Stimulated activated CD4-positive, alpha-beta T cell treated with anti-CD3 and anti-CD28 coated beads, Interleukin-1b, Interleukin-23, amount 100 ng/mL, for 1 hour (primary cell): ENCODE measurements at regions not wholly inside any gene's neighbourhood (a gene's known extent, or its start where the extent isn't known, plus 50 kb on each side); places are given as distances from the start of the nearest gene placed in this dataset.

ENCODE experiments used
- DNase-seq, 2 donors: peaks; one replicate each; pipeline ENCODE4 v3.0.0-alpha.2; 2020; ENCODE audit warnings: low read depth in 2 of 2

GRCh38 chr13:105220881-105221280, 1314.6 kb downstream of the EFNB2 start:
- DNase-seq: no peak

- no peak for DNase-seq
Observed at GRCh38 chr13:105220063-105220462, 1315.4 kb downstream of the EFNB2 start.

DNA sequence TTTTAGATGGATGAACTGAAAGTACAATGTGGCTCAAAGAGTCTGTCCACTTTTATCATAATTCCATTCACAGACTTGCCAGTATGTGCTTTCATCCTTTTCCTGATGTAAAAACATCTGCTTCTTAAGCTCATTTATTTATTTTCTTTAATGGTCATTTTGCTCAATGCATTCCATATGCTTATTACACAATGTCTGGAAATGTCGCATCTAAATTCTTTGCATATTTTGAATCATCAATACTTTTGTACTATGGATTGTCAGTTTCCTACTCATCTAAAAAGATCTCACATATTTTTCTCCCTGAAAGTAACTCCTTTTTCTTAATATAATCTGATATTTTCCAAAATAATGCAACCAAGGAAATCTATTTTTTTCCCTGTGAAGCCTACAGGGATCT, 1315.8 kb downstream of the EFNB2 start:
- no peak for DNase-seq

DNA sequence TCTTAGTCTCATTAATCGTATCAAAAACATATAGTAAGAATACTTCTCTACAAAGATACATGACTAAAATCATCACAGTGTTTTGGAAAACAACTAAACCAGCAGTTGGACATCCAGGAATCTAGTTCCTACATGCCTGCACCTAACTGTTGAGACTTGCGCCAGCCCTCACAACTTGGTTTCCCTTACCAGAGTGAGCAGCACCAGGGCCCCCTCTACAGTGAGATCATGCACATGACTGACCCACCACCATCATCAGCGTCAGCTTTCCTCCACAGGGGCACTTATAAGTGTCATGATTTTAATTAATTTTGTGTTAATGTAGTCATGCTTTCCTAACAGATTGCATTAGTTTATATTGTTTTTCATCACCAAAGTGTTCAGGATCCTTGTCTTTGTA, 1322.0 kb downstream of the EFNB2 start:
- no peak for DNase-seq

DNA sequence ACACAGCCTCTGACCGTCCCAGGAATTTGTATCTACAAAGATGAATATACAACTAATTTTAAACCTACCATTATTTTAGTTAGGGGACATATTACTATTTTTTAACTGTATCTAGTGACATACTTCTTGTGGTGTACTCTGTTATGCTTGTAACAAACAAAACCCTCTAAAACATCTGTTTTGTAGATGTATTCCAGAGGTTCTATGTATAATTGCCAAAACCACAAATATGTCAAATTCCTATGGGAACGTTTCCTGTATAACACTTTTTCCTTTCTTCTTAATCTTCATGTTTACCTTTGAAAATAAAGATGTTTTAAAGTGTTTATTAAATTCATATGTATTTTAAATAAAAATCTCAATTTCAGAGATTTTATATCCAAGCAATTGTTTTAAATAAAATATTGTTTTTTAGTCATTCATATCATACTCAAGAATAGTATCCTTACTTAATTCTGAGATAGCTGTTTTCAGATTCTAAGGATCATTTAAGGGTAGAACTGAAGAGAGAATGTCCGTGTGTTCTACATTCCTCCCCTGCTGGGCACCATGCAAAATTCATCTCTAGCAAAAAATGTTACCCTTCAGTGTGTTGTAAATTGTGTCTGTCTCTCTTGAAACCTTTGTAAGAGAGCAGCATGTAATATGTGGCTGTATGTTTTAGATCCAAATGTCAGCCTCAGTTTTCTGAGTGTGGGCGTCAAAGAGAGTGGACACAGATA, 1327.7 kb downstream of the EFNB2 start:
- DNase-seq: no peak

- no peak for DNase-seq
Observed at GRCh38 chr13:105202354-105202753, 1333.1 kb downstream of the EFNB2 start.

- no peak for DNase-seq
Observed at GRCh38 chr13:105201351-105201750, 1334.1 kb downstream of the EFNB2 start.

DNA sequence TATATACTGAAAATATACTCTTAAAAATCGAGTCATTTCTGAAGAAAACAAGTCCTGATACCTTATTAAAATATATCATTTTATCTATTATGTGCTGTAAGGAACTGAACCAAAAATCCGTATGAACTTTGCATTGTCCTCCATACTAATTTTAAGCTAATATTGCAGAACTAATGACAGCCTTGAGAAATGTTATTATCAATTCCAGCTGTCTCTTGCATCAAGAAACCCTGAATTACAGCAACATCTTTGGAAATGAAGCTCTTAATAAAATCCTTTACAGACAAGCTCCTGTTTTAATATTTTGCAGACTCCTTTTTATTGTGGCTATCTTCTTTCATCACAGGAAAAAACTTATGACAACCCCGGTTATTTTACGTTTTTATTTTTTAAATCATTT, 1335.3 kb downstream of the EFNB2 start:
- no peak for DNase-seq

DNA sequence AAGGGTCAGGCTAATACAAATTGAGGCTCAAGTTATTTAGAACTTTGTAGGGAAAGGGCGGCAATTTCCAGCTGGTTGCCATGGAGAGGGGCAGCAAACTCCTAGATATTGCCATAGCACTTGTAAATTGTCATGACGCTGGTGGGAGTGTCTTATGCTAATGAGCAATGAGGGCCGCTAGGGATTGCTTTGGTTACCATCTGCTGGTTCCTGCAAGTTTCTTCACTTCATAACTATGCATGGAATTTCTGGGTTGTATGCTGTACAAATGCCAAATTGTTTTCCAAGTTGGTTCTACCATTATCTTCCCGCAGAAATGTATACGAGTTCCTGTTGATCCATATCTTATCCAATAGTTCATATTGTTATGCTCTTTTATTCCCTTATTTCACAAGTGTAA, 1339.4 kb downstream of the EFNB2 start:
- no peak for DNase-seq

- no peak for DNase-seq
Observed at GRCh38 chr13:105193026-105193425, 1342.4 kb downstream of the EFNB2 start.

DNA sequence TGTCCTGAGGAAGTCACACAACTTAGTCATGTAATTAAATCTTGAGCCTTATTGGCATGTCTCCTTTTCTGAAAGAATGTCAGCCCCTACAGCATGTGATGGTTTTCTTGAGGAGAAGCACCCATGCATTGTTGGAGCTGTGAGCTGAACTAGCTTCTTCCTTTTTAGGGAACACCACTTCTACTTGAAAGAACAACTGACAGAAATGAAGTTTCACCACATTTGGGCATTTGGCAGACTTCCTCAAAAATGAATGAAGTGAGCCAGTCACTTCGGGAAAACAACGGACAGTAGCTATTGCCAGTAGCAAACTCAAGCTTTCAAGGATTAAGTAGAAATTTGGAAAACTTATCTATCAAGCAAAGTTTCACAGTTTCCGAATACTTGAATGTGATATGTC, 1351.3 kb downstream of the EFNB2 start:
- DNase-seq: no peak

GRCh38 chr13:105177265-105177900, 1358.1 kb downstream of the EFNB2 start:
- DNase-seq: no peak

DNA sequence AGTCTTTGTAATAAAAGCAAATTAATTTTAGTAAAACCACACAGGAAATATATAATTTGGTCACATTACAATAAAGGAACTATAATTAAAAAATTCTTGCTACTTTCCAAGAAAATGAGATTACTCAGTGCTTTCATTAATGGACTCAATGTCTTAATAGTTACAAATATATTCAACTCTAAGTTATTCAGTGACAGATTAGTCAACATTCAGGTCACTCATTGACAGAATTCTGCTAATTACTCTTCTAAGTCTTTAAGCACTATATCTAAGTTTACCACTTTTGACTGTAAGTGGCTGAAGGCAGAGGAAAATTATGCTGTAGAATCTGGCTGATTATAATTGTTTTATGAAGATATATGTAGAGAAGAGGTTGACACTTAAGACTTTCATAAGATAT, 1365.0 kb downstream of the EFNB2 start:
- DNase-seq: no peak

- DNase-seq: no peak
Observed at GRCh38 chr13:105168295-105168694, 1367.2 kb downstream of the EFNB2 start.

DNA sequence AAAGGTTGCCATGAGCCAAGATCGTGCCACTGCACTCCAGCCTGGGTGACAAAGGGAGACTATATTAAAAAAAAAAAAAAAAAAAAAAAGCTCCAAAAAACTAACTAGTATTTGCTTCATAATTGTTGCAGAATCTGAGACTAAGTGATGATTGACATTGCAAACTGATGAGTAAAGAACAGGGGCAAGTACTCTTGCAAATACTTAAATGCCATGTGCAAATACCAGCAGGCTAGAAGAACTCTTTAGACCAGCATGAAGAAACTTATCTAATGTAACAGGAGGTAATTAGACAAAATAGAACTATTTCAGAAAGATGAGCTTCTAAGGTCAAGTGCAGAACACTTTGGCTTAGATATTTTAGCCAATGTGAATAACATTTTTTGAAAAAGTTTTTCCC, 1368.1 kb downstream of the EFNB2 start:
- no peak for DNase-seq

DNA sequence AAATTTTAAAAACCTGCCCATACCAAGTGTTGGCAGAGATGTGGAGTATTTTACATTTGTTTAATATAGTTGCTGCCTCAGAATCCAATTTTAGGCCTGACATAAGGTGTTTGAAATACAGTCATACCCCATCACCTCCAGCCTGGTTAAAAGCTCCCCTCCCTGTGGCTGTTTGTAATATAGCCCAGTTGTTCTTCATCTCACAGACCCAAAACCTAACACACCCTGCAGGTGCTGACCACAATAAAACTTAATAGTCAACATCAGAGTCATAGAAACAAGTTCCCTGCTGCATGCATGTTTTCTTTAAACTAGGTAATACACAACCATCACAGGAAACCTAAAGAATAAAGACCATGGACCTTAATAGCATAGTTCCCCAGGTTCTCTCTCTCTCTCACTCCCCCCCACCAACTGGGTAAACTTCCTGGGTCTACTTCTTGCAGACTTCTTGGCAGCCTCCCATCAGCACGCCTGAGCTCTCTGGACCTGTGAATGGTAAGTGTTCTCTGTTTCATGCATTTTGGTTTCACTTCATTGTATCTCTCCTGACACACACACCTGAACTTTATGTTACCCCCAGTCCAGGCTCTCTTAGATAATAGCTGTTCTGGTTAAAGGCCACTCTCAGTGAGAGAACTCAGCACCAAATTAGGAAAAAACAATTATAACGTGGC, 1369.9 kb downstream of the EFNB2 start:
- no peak for DNase-seq

DNA sequence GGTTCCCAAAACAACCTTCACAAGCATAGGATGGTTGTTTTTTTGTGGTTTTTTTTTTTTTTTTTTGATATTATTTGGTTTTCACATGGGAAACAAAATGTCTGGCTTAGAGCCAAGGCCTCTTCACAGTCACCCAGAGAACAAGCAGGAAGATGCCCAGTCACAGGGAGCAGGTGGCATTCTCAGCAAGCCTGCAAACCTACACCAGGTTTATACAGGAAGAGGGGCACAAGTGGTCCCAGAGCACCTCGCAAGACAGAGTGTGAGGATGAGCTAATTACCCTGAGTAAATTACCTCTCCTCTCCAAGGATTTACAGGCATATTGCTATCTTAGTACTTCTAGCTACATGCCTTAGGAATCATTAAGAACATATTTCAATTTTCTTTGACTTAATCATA, 1375.6 kb downstream of the EFNB2 start:
- no peak for DNase-seq

DNA sequence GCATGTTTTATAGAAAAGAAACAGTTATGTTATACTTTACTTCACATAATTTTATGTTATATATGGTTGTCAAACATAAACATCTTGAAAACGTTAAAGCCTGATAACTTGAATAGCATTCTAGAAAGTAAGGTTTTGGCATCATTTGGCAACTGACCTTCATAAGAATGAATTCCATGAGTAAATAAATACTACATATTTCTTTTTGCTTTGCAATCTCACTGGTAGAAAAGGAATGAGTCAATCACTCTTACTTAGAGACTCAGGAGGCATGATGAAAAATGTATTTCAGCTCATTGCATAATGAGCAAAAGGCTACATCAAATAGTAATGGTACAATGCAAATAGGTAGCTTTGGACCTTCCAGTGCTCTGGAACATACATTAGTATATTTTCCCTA, 1381.9 kb downstream of the EFNB2 start:
- no peak for DNase-seq

DNA sequence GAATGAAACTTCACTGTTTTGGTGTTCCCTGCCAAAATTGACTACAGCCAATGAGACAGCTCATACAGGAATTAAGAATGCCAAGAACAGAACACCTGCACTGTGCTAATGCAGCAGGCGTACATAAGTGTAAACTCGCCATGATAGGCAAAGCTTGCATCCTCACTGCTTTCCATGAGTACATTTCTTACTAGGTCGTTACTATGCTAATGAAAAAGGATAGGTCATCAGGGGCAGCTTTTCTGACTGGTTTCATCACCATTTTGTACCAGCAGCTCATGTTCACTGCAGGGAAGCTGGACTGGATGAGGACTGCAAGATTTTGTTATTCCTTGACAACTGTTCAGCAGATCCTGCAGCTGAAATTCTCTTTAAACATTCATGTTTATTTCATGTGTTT, 1383.8 kb downstream of the EFNB2 start:
- DNase-seq: no peak

DNA sequence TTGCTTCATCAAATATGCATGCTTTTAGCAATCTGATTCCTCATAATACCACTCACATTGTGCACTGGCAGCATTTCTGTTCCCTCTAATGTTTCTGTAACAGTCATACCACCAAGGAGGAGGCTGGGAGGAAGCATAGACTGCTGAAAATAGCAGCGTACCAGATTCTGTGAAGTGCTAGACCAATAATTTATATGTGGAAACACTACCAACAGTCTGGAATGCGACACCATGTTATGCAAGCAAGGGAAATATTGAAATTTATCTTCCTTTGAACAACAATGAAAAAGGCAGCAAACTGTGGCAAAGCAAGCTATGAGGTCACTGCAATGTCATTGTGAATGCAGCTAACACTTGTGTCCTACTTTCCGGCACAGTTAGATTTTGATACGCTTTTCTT, 1388.0 kb downstream of the EFNB2 start:
- DNase-seq: no peak

DNA sequence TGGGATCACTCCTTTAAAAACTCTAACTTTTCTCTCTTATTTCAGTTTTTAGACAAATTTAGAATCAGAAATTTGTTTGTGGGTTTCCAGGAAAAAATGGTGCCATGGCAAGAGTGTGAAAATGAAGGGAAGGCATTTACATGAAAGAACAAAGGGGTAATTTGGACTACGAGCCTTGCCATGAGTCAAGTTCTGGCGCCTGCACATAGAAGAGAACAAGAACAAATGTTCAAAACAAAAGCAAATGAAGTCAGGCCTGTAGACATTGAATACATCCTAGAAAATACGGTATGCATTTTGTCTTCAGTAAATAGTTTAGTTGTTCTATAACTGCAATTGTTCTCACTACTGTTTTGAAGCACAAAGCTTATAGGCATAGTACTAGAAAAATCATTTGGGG, 1390.5 kb downstream of the EFNB2 start:
- no peak for DNase-seq

- no peak for DNase-seq
Observed at GRCh38 chr13:105144020-105144419, 1391.4 kb downstream of the EFNB2 start.

DNA sequence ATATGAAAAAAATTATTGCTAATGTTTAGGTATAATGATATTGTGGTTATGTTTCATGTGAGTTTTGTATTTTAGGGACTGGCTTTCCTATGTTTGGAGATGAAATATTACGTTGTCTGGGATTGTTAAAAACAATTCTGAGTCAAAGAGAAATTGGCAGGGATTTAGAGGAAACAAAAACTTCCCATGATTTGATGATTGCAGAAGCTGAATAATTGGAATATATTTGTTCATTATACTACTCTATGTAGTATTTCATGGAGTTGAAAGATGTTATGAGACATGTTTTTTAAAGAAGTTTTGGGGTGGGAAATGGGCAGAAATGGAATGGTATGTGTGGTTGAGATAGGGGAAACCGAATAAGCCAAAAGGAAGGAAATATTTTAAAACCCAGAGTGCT, 1392.9 kb downstream of the EFNB2 start:
- no peak for DNase-seq
